Body of pancreas (tissue), 4 donors: ENCODE measurements at regions not wholly inside any gene's neighbourhood (a gene's known extent, or its start where the extent isn't known, plus 50 kb on each side); places are given as distances from the start of the nearest gene placed in this dataset.

Experiments used
- ATAC-seq: fragments of 150-250 bp; one replicate; pipeline ENCODE4 v1.9.1; 2016
- DNase-seq, 4 donors: peaks; one replicate each; pipeline ENCODE4 v3.0.0-alpha.2; 2019
- H3K27ac ChIP-seq, 4 donors: fragments of 200-600 bp; sonication (generic); 1 replicate in 3 of 4; 2 replicates in 1 of 4; pipeline versions ENCODE4 v1.5.1 to v1.6.1; 2016 to 2019; ENCODE audit warnings: mild to moderate bottlenecking in 1 of 4, mixed read lengths in 1 of 4, moderate library complexity in 1 of 4
- H3K27me3 ChIP-seq, 2 donors: fragments of 200-600 bp; sonication (generic); one replicate each; pipeline ENCODE4 v1.6.0; 2016; ENCODE audit warnings: mild to moderate bottlenecking in 1 of 2
- H3K36me3 ChIP-seq, 2 donors: fragments of 200-600 bp; sonication (generic); replicated peaks in 1 of 2; 2 replicates each; pipeline ENCODE4 v1.5.1; 2016; ENCODE audit warnings: low read depth in 2 of 2; ENCODE audit not compliant: insufficient read depth in 1 of 2
- H3K4me1 ChIP-seq: fragments of 200-600 bp; sonication (generic); one replicate; pipeline ENCODE4 v1.6.0; 2016
- H3K4me3 ChIP-seq, 2 donors: fragments of 200-600 bp; sonication (generic); 1 replicate in 1 of 2; 2 replicates in 1 of 2; pipeline ENCODE4 v1.5.1; 2016 to 2019
- H3K9me3 ChIP-seq, 3 donors: fragments of 200-600 bp; sonication (generic); 1 replicate in 2 of 3; 2 replicates in 1 of 3; pipeline ENCODE4 v1.5.1; 2016
- POLR2A ChIP-seq, 3 donors: fragments of 450-650 bp; IDR thresholded peaks; one replicate each; pipeline ENCODE4 v1.6.1; 2016; ENCODE audit warnings: antibody characterized with exemption in 3 of 3, mild to moderate bottlenecking in 2 of 3
- WGBS, 2 donors: methylation state at CpG; one replicate each; pipeline ENCODE4 v1.1.5; 2017; 5-methylcytosine and 5-hydroxymethylcytosine counted together
- intact Hi-C: fragments of 100-400 bp; cut with DNase I; formaldehyde crosslinking; loops from one replicate; pipeline ENCODE4 v1.15.1; 2023
- TF ChIP-seq, protein P1 (sequence below), 7 experiments: fragments of 450-650 bp in 4 of 7; fragments of 200-600 bp in 3 of 7; sonication (generic) in 3 of 7; IDR thresholded peaks; one replicate each; pipeline ENCODE4 v1.5.1; 2016 to 2019; ENCODE audit warnings: antibody characterized with exemption in 7 of 7

DNA sequence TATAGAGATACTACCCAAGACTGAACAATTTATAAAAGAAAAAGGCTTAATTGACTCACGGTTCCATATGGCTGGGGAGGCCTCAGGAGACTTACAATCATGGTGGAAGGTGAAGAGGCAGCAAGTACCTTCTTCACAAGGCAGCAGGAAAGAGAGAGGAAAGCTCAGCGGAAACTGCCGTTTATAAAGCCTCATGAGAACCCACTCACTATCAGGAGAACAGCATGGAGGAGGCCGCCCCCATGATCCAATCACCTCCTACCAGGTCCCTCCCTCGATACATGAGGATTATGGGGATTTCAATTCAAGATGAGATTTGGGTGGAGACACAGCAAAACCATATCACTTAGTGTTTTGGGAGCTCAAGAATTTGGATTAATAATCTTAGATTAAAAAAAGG lies 240.2 kb downstream of the UACA start:
- WGBS, 2 donors: 75 to 76% methylated on average over 5 of the region's 5 CpGs
- H3K4me1 ChIP-seq: no peaks in the 10 kb centered on the region
- no peaks in the 10 kb centered on the region for H3K27me3 ChIP-seq
- intact Hi-C loops: no loop called here
- H3K27ac ChIP-seq: no peak overlapping the region
- ATAC-seq (no peak), DNase-seq (no peak)
- no peak for TF ChIP-seq POLR2A (IDR thresholded peaks at IDR 0.05)
- TF ChIP-seq, protein P1, sequence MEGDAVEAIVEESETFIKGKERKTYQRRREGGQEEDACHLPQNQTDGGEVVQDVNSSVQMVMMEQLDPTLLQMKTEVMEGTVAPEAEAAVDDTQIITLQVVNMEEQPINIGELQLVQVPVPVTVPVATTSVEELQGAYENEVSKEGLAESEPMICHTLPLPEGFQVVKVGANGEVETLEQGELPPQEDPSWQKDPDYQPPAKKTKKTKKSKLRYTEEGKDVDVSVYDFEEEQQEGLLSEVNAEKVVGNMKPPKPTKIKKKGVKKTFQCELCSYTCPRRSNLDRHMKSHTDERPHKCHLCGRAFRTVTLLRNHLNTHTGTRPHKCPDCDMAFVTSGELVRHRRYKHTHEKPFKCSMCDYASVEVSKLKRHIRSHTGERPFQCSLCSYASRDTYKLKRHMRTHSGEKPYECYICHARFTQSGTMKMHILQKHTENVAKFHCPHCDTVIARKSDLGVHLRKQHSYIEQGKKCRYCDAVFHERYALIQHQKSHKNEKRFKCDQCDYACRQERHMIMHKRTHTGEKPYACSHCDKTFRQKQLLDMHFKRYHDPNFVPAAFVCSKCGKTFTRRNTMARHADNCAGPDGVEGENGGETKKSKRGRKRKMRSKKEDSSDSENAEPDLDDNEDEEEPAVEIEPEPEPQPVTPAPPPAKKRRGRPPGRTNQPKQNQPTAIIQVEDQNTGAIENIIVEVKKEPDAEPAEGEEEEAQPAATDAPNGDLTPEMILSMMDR (IDR thresholded peaks at IDR 0.05): no peak
- no peaks in the 10 kb centered on the region for H3K9me3 ChIP-seq
- no peaks in the 10 kb centered on the region for H3K36me3 ChIP-seq
- H3K4me3 ChIP-seq: no peak overlapping the region

DNA sequence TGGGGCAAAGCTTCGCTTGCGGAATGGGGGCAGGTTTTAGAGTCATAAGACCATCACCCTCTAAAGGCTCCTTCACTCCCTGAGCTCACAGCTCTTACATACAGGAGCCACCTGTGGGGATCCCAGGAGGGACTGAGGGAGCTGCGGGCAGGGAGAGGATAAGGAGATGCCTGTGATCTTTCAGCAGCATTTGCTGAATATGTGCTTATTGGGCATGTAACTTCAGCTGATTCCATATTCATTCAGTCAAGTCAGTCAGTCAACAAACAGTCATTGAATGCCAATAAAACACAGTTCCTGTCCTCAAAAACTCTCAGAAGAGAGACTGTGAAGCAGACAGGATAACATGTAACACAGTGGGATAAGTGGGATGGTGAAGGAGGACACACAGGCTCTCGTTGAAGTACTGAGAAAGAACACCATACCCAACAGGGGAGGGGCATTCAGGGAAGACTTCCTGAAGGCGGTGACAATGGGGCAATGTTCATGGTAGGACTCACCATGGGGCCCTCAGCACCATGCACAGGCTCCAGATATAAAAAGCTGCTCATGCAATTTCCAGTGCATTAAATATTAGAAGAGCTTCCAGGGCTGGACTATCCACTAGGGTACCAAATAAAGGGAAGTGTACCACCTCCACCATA lies 240.9 kb downstream of the UACA start:
- DNase-seq (no peak), ATAC-seq (no peak)
- intact Hi-C loops: no loop called here
- H3K27me3 ChIP-seq: no peaks in the 10 kb centered on the region
- H3K36me3 ChIP-seq: no peaks in the 10 kb centered on the region
- no peak overlapping the region for H3K4me3 ChIP-seq
- no peaks in the 10 kb centered on the region for H3K4me1 ChIP-seq
- WGBS, 2 donors: 81 to 83% methylated on average over 5 of the region's 5 CpGs
- H3K9me3 ChIP-seq: no peaks in the 10 kb centered on the region
- H3K27ac ChIP-seq: no peak overlapping the region
- TF ChIP-seq, protein P1 (IDR thresholded peaks at IDR 0.05): no peak
- TF ChIP-seq POLR2A (IDR thresholded peaks at IDR 0.05): no peak

DNA sequence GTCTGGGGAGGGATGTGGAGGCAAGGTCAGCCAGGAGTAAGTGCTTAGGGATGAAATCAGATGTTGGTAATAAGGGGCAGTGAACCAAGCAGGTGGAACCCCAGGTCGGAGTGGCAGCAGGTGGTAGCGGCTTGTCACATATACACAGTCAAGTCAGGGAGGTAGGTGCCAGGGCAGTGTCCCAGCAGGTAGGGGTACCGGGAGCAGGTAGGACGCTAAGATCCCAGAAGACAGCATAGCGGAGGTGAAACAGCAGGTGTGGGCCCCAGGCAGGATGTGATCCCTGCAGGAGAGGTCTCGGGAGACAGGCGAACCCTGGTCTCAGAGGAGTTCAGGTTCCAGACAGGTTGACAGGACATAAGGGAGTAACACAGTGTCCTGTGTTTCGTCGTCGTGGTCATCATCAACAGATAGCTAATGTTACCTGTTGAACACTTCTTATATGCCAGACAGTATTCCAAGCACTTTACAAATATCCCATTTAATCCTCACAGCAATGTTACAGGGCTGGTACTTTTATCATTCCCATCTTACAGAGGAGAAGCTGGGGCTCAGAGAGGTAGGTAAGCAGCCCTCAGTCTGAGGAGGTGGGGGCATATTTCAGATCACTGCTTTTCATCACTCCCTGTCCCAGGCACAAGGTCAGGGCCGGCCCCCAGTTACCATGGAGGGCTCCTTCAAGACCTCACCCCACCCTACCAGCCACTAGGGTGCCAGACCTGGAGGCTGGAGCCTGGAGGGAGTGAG lies 241.6 kb downstream of the UACA start:
- no peaks in the 10 kb centered on the region for H3K9me3 ChIP-seq
- no peaks in the 10 kb centered on the region for H3K27me3 ChIP-seq
- no peak overlapping the region for H3K27ac ChIP-seq
- no peak for ATAC-seq
- no peak for DNase-seq
- TF ChIP-seq, protein P1 (IDR thresholded peaks at IDR 0.05): no peak
- TF ChIP-seq POLR2A (IDR thresholded peaks at IDR 0.05): no peak
- intact Hi-C loops: no loop called here
- H3K36me3 ChIP-seq: no peaks in the 10 kb centered on the region
- WGBS, 2 donors: 73% methylated on average over 9 to 11 of the region's 11 CpGs
- no peak overlapping the region for H3K4me3 ChIP-seq
- no peaks in the 10 kb centered on the region for H3K4me1 ChIP-seq

DNA sequence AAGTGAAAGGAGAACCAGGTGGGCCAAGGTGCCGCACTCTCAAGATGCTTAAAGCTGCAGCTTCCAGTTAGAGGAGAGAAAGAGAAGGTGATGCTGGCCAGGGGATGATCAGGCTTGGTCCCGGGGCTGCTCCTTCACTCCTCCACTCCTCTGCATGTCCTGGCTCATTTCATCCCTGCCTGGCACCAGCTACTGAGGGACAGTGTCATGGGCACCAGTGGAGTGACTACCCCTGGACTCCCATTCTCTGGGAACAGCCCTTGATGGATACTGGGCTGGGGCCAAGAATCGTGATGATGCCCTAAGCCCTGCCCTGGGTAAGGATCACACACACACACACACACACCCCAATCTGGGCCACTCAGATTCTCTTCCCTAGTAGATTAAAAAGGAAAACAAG lies 243.7 kb downstream of the UACA start:
- TF ChIP-seq, protein P1 (IDR thresholded peaks at IDR 0.05): no peak
- Histone ChIP-seq H3K27me3 (no peaks in the 10 kb centered on the region), H3K4me1 (no peaks in the 10 kb centered on the region), H3K27ac (no peak overlapping the region), H3K9me3 (no peaks in the 10 kb centered on the region), H3K4me3 (no peak overlapping the region), H3K36me3 (no peaks in the 10 kb centered on the region)
- intact Hi-C loops: no loop called here
- 50 to 63% methylated on average over 3 of the region's 3 CpGs for WGBS, 2 donors
- DNase-seq (no peak), ATAC-seq (no peak)

DNA sequence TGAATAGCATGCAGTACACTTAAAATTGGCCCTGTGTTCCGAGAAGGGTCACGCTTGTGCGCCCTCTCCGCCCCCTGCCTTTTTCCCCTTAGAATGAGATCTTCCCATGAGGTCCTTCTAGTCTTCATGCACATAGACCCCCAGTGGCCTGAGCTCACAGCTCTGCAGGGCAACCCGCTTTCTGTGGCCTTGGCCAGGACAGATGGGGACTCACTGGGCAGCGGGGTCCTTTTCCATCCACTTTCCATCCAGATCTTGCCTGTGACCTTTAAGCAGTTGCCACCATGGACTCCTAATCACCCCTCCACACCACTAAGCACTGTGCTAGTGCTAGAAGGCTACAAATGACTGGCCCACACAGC lies 244.4 kb downstream of the UACA start:
- H3K4me1 ChIP-seq: no peaks in the 10 kb centered on the region
- ATAC-seq: no peak
- no peaks in the 10 kb centered on the region for H3K27me3 ChIP-seq
- no peaks in the 10 kb centered on the region for H3K36me3 ChIP-seq
- no peak overlapping the region for H3K4me3 ChIP-seq
- no peak overlapping the region for H3K27ac ChIP-seq
- no peak for DNase-seq
- WGBS, 2 donors: 91 to 97% methylated on average over 6 of the region's 6 CpGs
- no peaks in the 10 kb centered on the region for H3K9me3 ChIP-seq
- TF ChIP-seq, protein P1 (IDR thresholded peaks at IDR 0.05): no peak
- no peak for TF ChIP-seq POLR2A (IDR thresholded peaks at IDR 0.05)
- intact Hi-C loops: no loop called here
